ENCODE measurements at regions not wholly inside any gene's neighbourhood (a gene's known extent, or its start where the extent isn't known, plus 50 kb on each side); places are given as distances from the start of the nearest gene placed in this dataset.

GRCh38 chr10:91077549-91078071, 142.9 kb upstream of the PCGF5 start:
- no peak for TF ChIP-seq EZH2phosphoT487 (IDR thresholded peaks at IDR 0.05; ENCODE audit: insufficient read depth, low read depth)
- no peak for TF ChIP-seq EZH2 (IDR thresholded peaks at IDR 0.05; ENCODE audit: insufficient read depth, poor library complexity, severe bottlenecking)
